MM.1S (cell line): ENCODE measurements at regions not wholly inside any gene's neighbourhood (a gene's known extent, or its start where the extent isn't known, plus 50 kb on each side); places are given as distances from the start of the nearest gene placed in this dataset.

Experiments used
- EZH2phosphoT487 ChIP-seq: fragments of 300-600 bp; sonication (generic); IDR thresholded peaks from 2 replicates; pipeline ENCODE4 v1.6.1; 2018; ENCODE audit warnings: antibody characterized with exemption, low read length
- TF ChIP-seq, protein P1 (sequence below): fragments of 300-600 bp; sonication (generic); IDR thresholded peaks from 2 replicates; pipeline ENCODE4 v1.5.1; 2016; ENCODE audit warnings: antibody characterized with exemption, low read length, mixed read lengths

DNA sequence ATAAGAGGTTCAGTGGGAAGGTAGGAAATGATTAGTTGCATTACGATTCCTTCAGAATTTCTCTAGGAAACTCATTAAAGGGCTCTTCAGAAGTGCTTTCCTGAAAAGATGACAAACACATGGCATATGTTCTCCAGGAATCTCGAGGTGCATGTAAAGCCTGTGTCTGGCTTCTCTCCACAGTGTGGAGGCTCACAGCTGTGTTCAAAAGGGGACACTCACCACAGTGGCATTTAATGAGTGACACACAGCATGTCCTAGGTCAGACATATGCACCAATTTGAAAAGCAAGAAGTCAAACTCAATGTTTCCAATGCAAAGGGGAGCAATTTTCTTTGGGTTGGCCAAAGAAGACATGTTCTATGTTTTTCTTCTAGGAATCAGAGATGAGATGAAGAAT is 976.9 kb downstream of the MAT2B start:
- TF ChIP-seq, protein P1, sequence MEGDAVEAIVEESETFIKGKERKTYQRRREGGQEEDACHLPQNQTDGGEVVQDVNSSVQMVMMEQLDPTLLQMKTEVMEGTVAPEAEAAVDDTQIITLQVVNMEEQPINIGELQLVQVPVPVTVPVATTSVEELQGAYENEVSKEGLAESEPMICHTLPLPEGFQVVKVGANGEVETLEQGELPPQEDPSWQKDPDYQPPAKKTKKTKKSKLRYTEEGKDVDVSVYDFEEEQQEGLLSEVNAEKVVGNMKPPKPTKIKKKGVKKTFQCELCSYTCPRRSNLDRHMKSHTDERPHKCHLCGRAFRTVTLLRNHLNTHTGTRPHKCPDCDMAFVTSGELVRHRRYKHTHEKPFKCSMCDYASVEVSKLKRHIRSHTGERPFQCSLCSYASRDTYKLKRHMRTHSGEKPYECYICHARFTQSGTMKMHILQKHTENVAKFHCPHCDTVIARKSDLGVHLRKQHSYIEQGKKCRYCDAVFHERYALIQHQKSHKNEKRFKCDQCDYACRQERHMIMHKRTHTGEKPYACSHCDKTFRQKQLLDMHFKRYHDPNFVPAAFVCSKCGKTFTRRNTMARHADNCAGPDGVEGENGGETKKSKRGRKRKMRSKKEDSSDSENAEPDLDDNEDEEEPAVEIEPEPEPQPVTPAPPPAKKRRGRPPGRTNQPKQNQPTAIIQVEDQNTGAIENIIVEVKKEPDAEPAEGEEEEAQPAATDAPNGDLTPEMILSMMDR = no peak
- TF ChIP-seq EZH2phosphoT487 = no peak
